Mesenchymal stem cell (in vitro differentiated cells and primary cell): ENCODE measurements at regions not wholly inside any gene's neighbourhood (a gene's known extent, or its start where the extent isn't known, plus 50 kb on each side); places are given as distances from the start of the nearest gene placed in this dataset.

ENCODE experiments used
- DNase-seq: peaks from one replicate; pipeline ENCODE4 v3.0.0-alpha.2; 2013
- H2AFZ ChIP-seq: one replicate; pipeline ENCODE4 v1.6.1; 2013; ENCODE audit warnings: low read depth, mild to moderate bottlenecking, control low read depth, inconsistent platforms, low read length, moderate library complexity
- H2AK5ac ChIP-seq: 2 replicates; pipeline ENCODE4 v1.6.1; 2013; ENCODE audit warnings: low read length, moderate library complexity, mild to moderate bottlenecking, inconsistent platforms; ENCODE audit not compliant: severe bottlenecking
- H2BK120ac ChIP-seq: one replicate; pipeline ENCODE4 v1.6.1; 2013; ENCODE audit warnings: low read depth, mild to moderate bottlenecking, inconsistent platforms, low read length, moderate library complexity
- H2BK12ac ChIP-seq, 2 experiments: one replicate each; pipeline ENCODE4 v1.6.1; 2013; ENCODE audit warnings: inconsistent platforms in 2 of 2, low read length in 2 of 2, mild to moderate bottlenecking in 2 of 2, moderate library complexity in 2 of 2, control low read depth in 1 of 2
- H2BK15ac ChIP-seq: one replicate; pipeline ENCODE4 v1.6.1; 2013; ENCODE audit warnings: mild to moderate bottlenecking, low read depth, inconsistent platforms; ENCODE audit not compliant: poor library complexity, severe bottlenecking
- H2BK5ac ChIP-seq: 2 replicates; pipeline ENCODE4 v1.6.1; 2013; ENCODE audit warnings: low read depth, mild to moderate bottlenecking, low read length, control low read depth, inconsistent platforms; ENCODE audit not compliant: poor library complexity, severe bottlenecking
- H3K14ac ChIP-seq, 2 experiments: one replicate each; pipeline ENCODE4 v1.6.1; 2013; ENCODE audit warnings: inconsistent platforms in 2 of 2, low read length in 2 of 2, control low read depth in 1 of 2, mild to moderate bottlenecking in 1 of 2, moderate library complexity in 1 of 2
- H3K18ac ChIP-seq, 2 experiments: one replicate each; pipeline ENCODE4 v1.6.1; 2013; ENCODE audit warnings: inconsistent platforms in 2 of 2, low read length in 2 of 2, control low read depth in 1 of 2, low read depth in 1 of 2, mild to moderate bottlenecking in 1 of 2
- H3K23ac ChIP-seq, 2 experiments: one replicate each; pipeline ENCODE4 v1.6.1; 2013; ENCODE audit warnings: inconsistent platforms in 2 of 2, low read length in 2 of 2, mild to moderate bottlenecking in 2 of 2, moderate library complexity in 2 of 2, control low read depth in 1 of 2
- H3K27ac ChIP-seq: 2 replicates; pipeline ENCODE4 v1.5.1; 2013; ENCODE audit warnings: mild to moderate bottlenecking, moderate library complexity, low read length, control low read depth, inconsistent platforms; ENCODE audit not compliant: poor library complexity, severe bottlenecking
- H3K27me3 ChIP-seq, 2 experiments: 2 replicates each; pipeline versions ENCODE4 v1.6.1 to v1.7.0; 2013; ENCODE audit warnings: low read length in 2 of 2, mild to moderate bottlenecking in 2 of 2, moderate library complexity in 2 of 2, control low read depth in 1 of 2, inconsistent platforms in 1 of 2; ENCODE audit not compliant: control insufficient read depth in 1 of 2, insufficient read depth in 1 of 2
- H3K36me3 ChIP-seq, 2 experiments: 2 replicates each; pipeline versions ENCODE4 v1.6.1 to v1.7.0; 2013; ENCODE audit warnings: low read length in 2 of 2, control low read depth in 1 of 2, inconsistent platforms in 1 of 2, low read depth in 1 of 2, mild to moderate bottlenecking in 1 of 2; ENCODE audit not compliant: insufficient read depth in 2 of 2, control insufficient read depth in 1 of 2
- H3K4ac ChIP-seq, 2 experiments: one replicate each; pipeline ENCODE4 v1.6.1; 2013; ENCODE audit warnings: inconsistent platforms in 2 of 2, low read length in 2 of 2, mild to moderate bottlenecking in 2 of 2, moderate library complexity in 2 of 2, control low read depth in 1 of 2, low read depth in 1 of 2
- H3K4me1 ChIP-seq: 2 replicates; pipeline ENCODE4 v1.6.1; 2013; ENCODE audit warnings: low read depth, low read length, control low read depth; ENCODE audit not compliant: control insufficient read depth, insufficient read depth
- H3K4me2 ChIP-seq: 2 replicates; pipeline ENCODE4 v1.6.1; 2013; ENCODE audit warnings: low read length, mild to moderate bottlenecking, inconsistent platforms; ENCODE audit not compliant: poor library complexity, severe bottlenecking
- H3K4me3 ChIP-seq, 2 experiments: 2 replicates each; pipeline versions ENCODE4 v1.5.1 to v1.7.0; 2013; ENCODE audit warnings: low read length in 2 of 2, mild to moderate bottlenecking in 2 of 2, control low read depth in 1 of 2, low read depth in 1 of 2; ENCODE audit not compliant: insufficient read depth in 1 of 2
- H3K79me1 ChIP-seq: replicated peaks from 2 replicates; pipeline ENCODE4 v1.6.1; 2013; ENCODE audit warnings: mild to moderate bottlenecking, control low read depth, low read length, inconsistent platforms; ENCODE audit not compliant: poor library complexity, severe bottlenecking
- H3K9ac ChIP-seq: 2 replicates; pipeline ENCODE4 v1.7.0; 2013; ENCODE audit warnings: mild to moderate bottlenecking, low read length, moderate library complexity
- H3K9me3 ChIP-seq: 2 replicates; pipeline ENCODE4 v1.7.0; 2013; ENCODE audit warnings: mild to moderate bottlenecking, low read length; ENCODE audit not compliant: control insufficient read depth
- H4K8ac ChIP-seq: one replicate; pipeline ENCODE4 v1.6.1; 2013; ENCODE audit warnings: inconsistent platforms, mild to moderate bottlenecking, low read length, moderate library complexity
- H4K91ac ChIP-seq: one replicate; pipeline ENCODE4 v1.6.1; 2013; ENCODE audit warnings: mild to moderate bottlenecking, low read length, inconsistent platforms
- WGBS: methylation state at CpG from one replicate; pipeline ENCODE4 v1.1.7; 2013; ENCODE audit warnings: mixed read lengths; 5-methylcytosine and 5-hydroxymethylcytosine counted together

- H3K4me1 ChIP-seq, result no peaks in the 10 kb centered on the region
- WGBS, result 100% methylated on average over 1 of the region's 2 CpGs
- H4K91ac ChIP-seq, result no peak overlapping the region
- no peak overlapping the region for H2BK5ac ChIP-seq
- no peak overlapping the region for H2BK15ac ChIP-seq
- H3K27ac ChIP-seq, result no peak overlapping the region
- no peaks in the 10 kb centered on the region for H3K27me3 ChIP-seq
- H3K4me2 ChIP-seq, result no peak overlapping the region
- H3K79me1 ChIP-seq, result no peaks in the 10 kb centered on the region
- H3K14ac ChIP-seq, result no peak overlapping the region
- H2AK5ac ChIP-seq, result no peak overlapping the region
- no peak overlapping the region for H2BK120ac ChIP-seq
- no peak overlapping the region for H2AFZ ChIP-seq
- H3K9me3 ChIP-seq, result no peaks in the 10 kb centered on the region
- H3K4ac ChIP-seq, result no peak overlapping the region
- no peak overlapping the region for H3K9ac ChIP-seq
- no peaks in the 10 kb centered on the region for H3K36me3 ChIP-seq
- H4K8ac ChIP-seq, result no peak overlapping the region
- H3K18ac ChIP-seq, result no peak overlapping the region
- no peak overlapping the region for H3K23ac ChIP-seq
- no peak overlapping the region for H2BK12ac ChIP-seq
- DNase-seq, result no peak
- H3K4me3 ChIP-seq, result no peak overlapping the region
Observed at GRCh38 chr2:140011287-140011686, 1231.1 kb upstream of the NXPH2 start.

- H2BK120ac ChIP-seq, result no peak overlapping the region
- H3K4me2 ChIP-seq, result no peak overlapping the region
- no peak overlapping the region for H3K4me3 ChIP-seq
- H3K27me3 ChIP-seq, result no peaks in the 10 kb centered on the region
- no peak overlapping the region for H3K18ac ChIP-seq
- H3K36me3 ChIP-seq, result no peaks in the 10 kb centered on the region
- no peaks in the 10 kb centered on the region for H3K9me3 ChIP-seq
- no peak overlapping the region for H3K27ac ChIP-seq
- no CpG with 5 or more reads among the region's 2 CpGs for WGBS
- no peak overlapping the region for H2BK15ac ChIP-seq
- no peaks in the 10 kb centered on the region for H3K79me1 ChIP-seq
- no peak for DNase-seq
- no peaks in the 10 kb centered on the region for H3K4me1 ChIP-seq
- no peak overlapping the region for H2BK5ac ChIP-seq
- H4K8ac ChIP-seq, result no peak overlapping the region
- H2AK5ac ChIP-seq, result no peak overlapping the region
- H3K14ac ChIP-seq, result no peak overlapping the region
- no peak overlapping the region for H2BK12ac ChIP-seq
- H3K9ac ChIP-seq, result no peak overlapping the region
- no peak overlapping the region for H3K23ac ChIP-seq
- no peak overlapping the region for H2AFZ ChIP-seq
- no peak overlapping the region for H3K4ac ChIP-seq
- H4K91ac ChIP-seq, result no peak overlapping the region
Observed at GRCh38 chr2:140002110-140002509, 1221.9 kb upstream of the NXPH2 start.

- Histone ChIP-seq H2AK5ac (no peak overlapping the region), H3K18ac (no peak overlapping the region), H3K4ac (no peak overlapping the region), H3K9ac (no peak overlapping the region), H3K4me3 (no peak overlapping the region), H3K14ac (peak overlapping the region in 1 of 2 experiments; percentile 79), H3K4me2 (no peak overlapping the region), H2BK5ac (no peak overlapping the region), H3K27ac (no peak overlapping the region), H2BK12ac (no peak overlapping the region), H3K23ac (peak overlapping the region in 1 of 2 experiments; percentile 56), H2AFZ (no peak overlapping the region), H3K9me3 (no peaks in the 10 kb centered on the region), H4K8ac (no peak overlapping the region), H3K36me3 (peaks cover 0 to 2% of the 10 kb centered on the region in 2 experiments), H3K79me1 (no peaks in the 10 kb centered on the region), H3K4me1 (peaks cover 2% of the 10 kb centered on the region), H3K27me3 (no peaks in the 10 kb centered on the region), H4K91ac (peak overlapping the region; percentile 28), H2BK15ac (no peak overlapping the region), H2BK120ac (no peak overlapping the region)
- 90% methylated on average over 6 of the region's 6 CpGs for WGBS
- no peak for DNase-seq
Observed at GRCh38 chr2:139992711-139993345, 1212.6 kb upstream of the NXPH2 start.

GRCh38 chr2:139992078-139992477 is 1211.9 kb upstream of the NXPH2 start:
- no peaks in the 10 kb centered on the region for H3K9me3 ChIP-seq
- DNase-seq, result no peak
- H2BK120ac ChIP-seq, result no peak overlapping the region
- no peak overlapping the region for H3K9ac ChIP-seq
- H3K79me1 ChIP-seq, result no peaks in the 10 kb centered on the region
- no peak overlapping the region for H2BK5ac ChIP-seq
- H2AK5ac ChIP-seq, result no peak overlapping the region
- H4K91ac ChIP-seq, result no peak overlapping the region
- no peak overlapping the region for H3K27ac ChIP-seq
- no peak overlapping the region for H3K4me2 ChIP-seq
- no peak overlapping the region for H3K14ac ChIP-seq
- H3K18ac ChIP-seq, result no peak overlapping the region
- H3K23ac ChIP-seq, result no peak overlapping the region
- peaks cover 2% of the 10 kb centered on the region for H3K4me1 ChIP-seq
- H4K8ac ChIP-seq, result no peak overlapping the region
- peaks cover 0 to 2% of the 10 kb centered on the region in 2 experiments for H3K36me3 ChIP-seq
- no peak overlapping the region for H2BK15ac ChIP-seq
- no peak overlapping the region for H2BK12ac ChIP-seq
- H3K4ac ChIP-seq, result no peak overlapping the region
- H2AFZ ChIP-seq, result no peak overlapping the region
- no peaks in the 10 kb centered on the region for H3K27me3 ChIP-seq
- 93% methylated on average over 6 of the region's 6 CpGs for WGBS
- no peak overlapping the region for H3K4me3 ChIP-seq
